Endodermal cell (in vitro differentiated cells): ENCODE measurements at regions not wholly inside any gene's neighbourhood (a gene's known extent, or its start where the extent isn't known, plus 50 kb on each side); places are given as distances from the start of the nearest gene placed in this dataset.

Experiments used
- DNase-seq: peaks from one replicate; pipeline ENCODE4 v3.0.0-alpha.2; 2017
- H3K27ac ChIP-seq: 2 replicates; pipeline ENCODE4 v1.5.1; 2013; ENCODE audit warnings: mild to moderate bottlenecking, low read depth, low read length, moderate library complexity
- H3K27me3 ChIP-seq: 2 replicates; pipeline ENCODE4 v1.6.1; 2013; ENCODE audit warnings: mild to moderate bottlenecking, low read length, moderate library complexity; ENCODE audit not compliant: insufficient read depth, control insufficient read depth, poor library complexity, severe bottlenecking
- H3K36me3 ChIP-seq: 2 replicates; pipeline ENCODE4 v1.7.0; 2013; ENCODE audit warnings: mild to moderate bottlenecking, low read length, moderate library complexity; ENCODE audit not compliant: control insufficient read depth, insufficient read depth
- H3K4me1 ChIP-seq: one replicate; pipeline ENCODE4 v1.7.0; 2013; ENCODE audit warnings: low read length; ENCODE audit not compliant: control insufficient read depth, insufficient read depth
- H3K4me3 ChIP-seq: 2 replicates; pipeline ENCODE4 v1.5.1; 2013; ENCODE audit warnings: mild to moderate bottlenecking, low read length, moderate library complexity
- H3K9ac ChIP-seq: 2 replicates; pipeline ENCODE4 v1.6.1; 2013; ENCODE audit warnings: mild to moderate bottlenecking, low read length, moderate library complexity; ENCODE audit not compliant: poor library complexity, severe bottlenecking; ENCODE audit errors: extremely low read depth
- H3K9me3 ChIP-seq: 2 replicates; pipeline ENCODE4 v1.6.1; 2013; ENCODE audit warnings: mild to moderate bottlenecking, low read length, moderate library complexity; ENCODE audit not compliant: control insufficient read depth
- H3K27ac Mint-ChIP-seq: 2 replicates; pipeline ENCODE4 v1.8.0; 2020; ENCODE audit warnings: mixed read lengths
- H3K27me3 Mint-ChIP-seq: 2 replicates; pipeline ENCODE4 v1.8.0; 2021; ENCODE audit warnings: mild to moderate bottlenecking, mixed read lengths; ENCODE audit not compliant: insufficient read depth
- H3K36me3 Mint-ChIP-seq: 2 replicates; pipeline ENCODE4 v1.8.0; 2020; ENCODE audit warnings: low read depth, mixed read lengths
- H3K4me1 Mint-ChIP-seq: 2 replicates; pipeline ENCODE4 v1.8.0; 2020; ENCODE audit warnings: mixed read lengths
- H3K4me3 Mint-ChIP-seq: 2 replicates; pipeline ENCODE4 v1.8.0; 2020; ENCODE audit warnings: mild to moderate bottlenecking, moderate library complexity, mixed read lengths
- H3K9me3 Mint-ChIP-seq: 2 replicates; pipeline ENCODE4 v1.8.0; 2020; ENCODE audit warnings: mild to moderate bottlenecking, mixed read lengths
- WGBS, 2 experiments: methylation state at CpG; one replicate each; pipeline versions ENCODE4 v1.1.5 to v1.1.7; 2013; ENCODE audit warnings: missing lambda C conversion rate in 2 of 2, mixed read lengths in 1 of 2; ENCODE audit not compliant: insufficient coverage in 1 of 2, insufficient read length in 1 of 2; 5-methylcytosine and 5-hydroxymethylcytosine counted together
- TF ChIP-seq, protein P1 (sequence below): fragments of 200-600 bp; sonication (generic); conservative IDR thresholded peaks from 2 replicates; pipeline ENCODE4 v1.5.0; 2021; ENCODE audit warnings: antibody characterized with exemption, mild to moderate bottlenecking

GRCh38 chr21:14874379-14874778 is 190.4 kb downstream of the NRIP1 start:
- H3K27me3 ChIP-seq: no peaks in the 10 kb centered on the region
- H3K4me1 ChIP-seq: peaks cover 4% of the 10 kb centered on the region
- no peak overlapping the region for H3K9ac ChIP-seq
- Mint-ChIP-seq H3K4me3 (no peak overlapping the region), H3K36me3 (no peaks in the 10 kb centered on the region), H3K27me3 (no peaks in the 10 kb centered on the region), H3K9me3 (no peaks in the 10 kb centered on the region), H3K27ac (no peak overlapping the region), H3K4me1 (peaks cover 11% of the 10 kb centered on the region)
- H3K9me3 ChIP-seq: no peaks in the 10 kb centered on the region
- no peaks in the 10 kb centered on the region for H3K36me3 ChIP-seq
- no peak overlapping the region for H3K27ac ChIP-seq
- DNase-seq: no peak
- TF ChIP-seq, protein P1, sequence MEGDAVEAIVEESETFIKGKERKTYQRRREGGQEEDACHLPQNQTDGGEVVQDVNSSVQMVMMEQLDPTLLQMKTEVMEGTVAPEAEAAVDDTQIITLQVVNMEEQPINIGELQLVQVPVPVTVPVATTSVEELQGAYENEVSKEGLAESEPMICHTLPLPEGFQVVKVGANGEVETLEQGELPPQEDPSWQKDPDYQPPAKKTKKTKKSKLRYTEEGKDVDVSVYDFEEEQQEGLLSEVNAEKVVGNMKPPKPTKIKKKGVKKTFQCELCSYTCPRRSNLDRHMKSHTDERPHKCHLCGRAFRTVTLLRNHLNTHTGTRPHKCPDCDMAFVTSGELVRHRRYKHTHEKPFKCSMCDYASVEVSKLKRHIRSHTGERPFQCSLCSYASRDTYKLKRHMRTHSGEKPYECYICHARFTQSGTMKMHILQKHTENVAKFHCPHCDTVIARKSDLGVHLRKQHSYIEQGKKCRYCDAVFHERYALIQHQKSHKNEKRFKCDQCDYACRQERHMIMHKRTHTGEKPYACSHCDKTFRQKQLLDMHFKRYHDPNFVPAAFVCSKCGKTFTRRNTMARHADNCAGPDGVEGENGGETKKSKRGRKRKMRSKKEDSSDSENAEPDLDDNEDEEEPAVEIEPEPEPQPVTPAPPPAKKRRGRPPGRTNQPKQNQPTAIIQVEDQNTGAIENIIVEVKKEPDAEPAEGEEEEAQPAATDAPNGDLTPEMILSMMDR: no peak
- no peak overlapping the region for H3K4me3 ChIP-seq

GRCh38 chr21:14871861-14872260 is 192.9 kb downstream of the NRIP1 start:
- no peak overlapping the region for H3K9ac ChIP-seq
- TF ChIP-seq, protein P1: no peak
- H3K4me3 ChIP-seq: no peak overlapping the region
- Mint-ChIP-seq H3K4me1 (peaks cover 19% of the 10 kb centered on the region), H3K27me3 (no peaks in the 10 kb centered on the region), H3K36me3 (no peaks in the 10 kb centered on the region), H3K4me3 (no peak overlapping the region), H3K27ac (no peak overlapping the region), H3K9me3 (no peaks in the 10 kb centered on the region)
- no peaks in the 10 kb centered on the region for H3K36me3 ChIP-seq
- 100% methylated on average over 2 to 3 of the region's 4 CpGs for WGBS, 2 experiments
- no peaks in the 10 kb centered on the region for H3K27me3 ChIP-seq
- H3K27ac ChIP-seq: no peak overlapping the region
- no peaks in the 10 kb centered on the region for H3K9me3 ChIP-seq
- H3K4me1 ChIP-seq: peaks cover 4% of the 10 kb centered on the region
- DNase-seq: no peak

- H3K9ac ChIP-seq: no peak overlapping the region
- peaks cover 22% of the 10 kb centered on the region for H3K4me1 Mint-ChIP-seq
- H3K27ac Mint-ChIP-seq: no peak overlapping the region
- TF ChIP-seq, protein P1: no peak
- 90 to 100% methylated on average over 2 of the region's 2 CpGs for WGBS, 2 experiments
- no peak overlapping the region for H3K27ac ChIP-seq
- H3K9me3 Mint-ChIP-seq: no peaks in the 10 kb centered on the region
- H3K4me3 ChIP-seq: no peak overlapping the region
- no peaks in the 10 kb centered on the region for H3K36me3 ChIP-seq
- H3K36me3 Mint-ChIP-seq: no peaks in the 10 kb centered on the region
- no peaks in the 10 kb centered on the region for H3K27me3 Mint-ChIP-seq
- no peak for DNase-seq
- no peaks in the 10 kb centered on the region for H3K27me3 ChIP-seq
- no peaks in the 10 kb centered on the region for H3K9me3 ChIP-seq
- peaks cover 4% of the 10 kb centered on the region for H3K4me1 ChIP-seq
- no peak overlapping the region for H3K4me3 Mint-ChIP-seq
These were observed 194.0 kb downstream of the NRIP1 start for GRCh38 chr21:14870853-14871149.
